ENCODE measurements at regions not wholly inside any gene's neighbourhood (a gene's known extent, or its start where the extent isn't known, plus 50 kb on each side); places are given as distances from the start of the nearest gene placed in this dataset.
A peak's percentile ranks its signal among the peaks of the same experiment; 100 is the strongest.

- intact Hi-C loops (cut with micrococcal nuclease; ENCODE audit: unreplicated experiment), result no loop called here
- H3K4me3 Mint-ChIP-seq (ENCODE audit: unreplicated experiment), result no peak overlapping the region
- TF ChIP-seq CTCF (IDR thresholded peaks at IDR 0.05; ENCODE audit: insufficient read depth in 1 of 2, low read depth in 1 of 2, low read length in 1 of 2, severe bottlenecking in 1 of 2, unreplicated experiment in 1 of 2), result no peak
- H3K9me3 Mint-ChIP-seq (ENCODE audit: unreplicated experiment), result no peaks in the 10 kb centered on the region
- DNase-seq, result no peak
- no peaks in the 10 kb centered on the region for H3K27me3 Mint-ChIP-seq (ENCODE audit: insufficient read depth, unreplicated experiment)
- Histone ChIP-seq H3K36me3 (ENCODE audit: control insufficient read depth, insufficient read depth, low read length) (no peaks in the 10 kb centered on the region), H3K4me3 (ENCODE audit: low read depth, low read length) (no peak overlapping the region), H3K9me3 (no peaks in the 10 kb centered on the region), H3K27me3 (replicated peaks; ENCODE audit: control insufficient read depth, insufficient read depth, low read length) (no peaks in the 10 kb centered on the region), H3K4me1 (peaks cover 27% of the 10 kb centered on the region)
- no peaks in the 10 kb centered on the region for H3K36me3 Mint-ChIP-seq (ENCODE audit: insufficient read depth, unreplicated experiment)
- H3K27ac Mint-ChIP-seq (ENCODE audit: unreplicated experiment), result peak overlapping the region; percentile 65
- ChIA-PET CTCF (no interaction called here), POLR2A (interaction anchor here (1.8 kb wide), 1 partner anchor 16 kb away, joined by 6 read pairs; no protein-coding TSS in a partner anchor)
- no TSS peak for BruUV-seq (replicated peaks)
- peaks cover 18% of the 10 kb centered on the region for H3K4me1 Mint-ChIP-seq (ENCODE audit: low read depth, unreplicated experiment)
These were observed 112.5 kb downstream of the WDR11 start for GRCh38 chr10:120963594-120964220.

GRCh38 chr10:120966657-120967045 lies 115.5 kb downstream of the WDR11 start:
- Mint-ChIP-seq H3K27ac (ENCODE audit: unreplicated experiment) (peak overlapping the region; percentile 13), H3K9me3 (ENCODE audit: unreplicated experiment) (no peaks in the 10 kb centered on the region), H3K4me3 (ENCODE audit: unreplicated experiment) (no peak overlapping the region), H3K36me3 (ENCODE audit: insufficient read depth, unreplicated experiment) (peaks cover 25% of the 10 kb centered on the region), H3K27me3 (ENCODE audit: insufficient read depth, unreplicated experiment) (no peaks in the 10 kb centered on the region), H3K4me1 (ENCODE audit: low read depth, unreplicated experiment) (peaks cover 42% of the 10 kb centered on the region)
- BruUV-seq (replicated peaks), result no TSS peak
- H3K27me3 ChIP-seq (replicated peaks; ENCODE audit: control insufficient read depth, insufficient read depth, low read length), result no peaks in the 10 kb centered on the region
- intact Hi-C loops (cut with micrococcal nuclease; ENCODE audit: unreplicated experiment), result no loop called here
- no peak overlapping the region for H3K4me3 ChIP-seq (ENCODE audit: low read depth, low read length)
- DNase-seq, result no peak
- no peaks in the 10 kb centered on the region for H3K9me3 ChIP-seq
- H3K36me3 ChIP-seq (ENCODE audit: control insufficient read depth, insufficient read depth, low read length), result no peaks in the 10 kb centered on the region
- H3K4me1 ChIP-seq, result peaks cover 56% of the 10 kb centered on the region
- CTCF ChIA-PET, result no interaction called here
- POLR2A ChIA-PET, result no interaction called here
- no peak for TF ChIP-seq CTCF (IDR thresholded peaks at IDR 0.05; ENCODE audit: insufficient read depth in 1 of 2, low read depth in 1 of 2, low read length in 1 of 2, severe bottlenecking in 1 of 2, unreplicated experiment in 1 of 2)

GRCh38 chr10:120969219-120969645 lies 118.1 kb downstream of the WDR11 start:
- Histone ChIP-seq H3K4me1 (peaks cover 50% of the 10 kb centered on the region), H3K9me3 (peaks cover 6% of the 10 kb centered on the region), H3K4me3 (ENCODE audit: low read depth, low read length) (no peak overlapping the region), H3K36me3 (ENCODE audit: control insufficient read depth, insufficient read depth, low read length) (no peaks in the 10 kb centered on the region), H3K27me3 (replicated peaks; ENCODE audit: control insufficient read depth, insufficient read depth, low read length) (no peaks in the 10 kb centered on the region)
- H3K27me3 Mint-ChIP-seq (ENCODE audit: insufficient read depth, unreplicated experiment), result no peaks in the 10 kb centered on the region
- TF ChIP-seq CTCF (IDR thresholded peaks at IDR 0.05; ENCODE audit: insufficient read depth in 1 of 2, low read depth in 1 of 2, low read length in 1 of 2, severe bottlenecking in 1 of 2, unreplicated experiment in 1 of 2), result no peak
- ChIA-PET POLR2A (no interaction called here), CTCF (no interaction called here)
- DNase-seq, result no peak
- BruUV-seq (replicated peaks), result no TSS peak
- peaks cover 8% of the 10 kb centered on the region for H3K9me3 Mint-ChIP-seq (ENCODE audit: unreplicated experiment)
- H3K4me3 Mint-ChIP-seq (ENCODE audit: unreplicated experiment), result no peak overlapping the region
- peaks cover 31% of the 10 kb centered on the region for H3K4me1 Mint-ChIP-seq (ENCODE audit: low read depth, unreplicated experiment)
- intact Hi-C loops (cut with micrococcal nuclease; ENCODE audit: unreplicated experiment), result no loop called here
- H3K36me3 Mint-ChIP-seq (ENCODE audit: insufficient read depth, unreplicated experiment), result peaks cover 26% of the 10 kb centered on the region
- H3K27ac Mint-ChIP-seq (ENCODE audit: unreplicated experiment), result peak overlapping the region; percentile 73
